ENCODE measurements at regions not wholly inside any gene's neighbourhood (a gene's known extent, or its start where the extent isn't known, plus 50 kb on each side); places are given as distances from the start of the nearest gene placed in this dataset.
"Not testable (repeated sequence)": the region's sequence is repeated elsewhere in the genome, so short reads cannot be mapped to it uniquely, and the experiment has no call there.

DNA sequence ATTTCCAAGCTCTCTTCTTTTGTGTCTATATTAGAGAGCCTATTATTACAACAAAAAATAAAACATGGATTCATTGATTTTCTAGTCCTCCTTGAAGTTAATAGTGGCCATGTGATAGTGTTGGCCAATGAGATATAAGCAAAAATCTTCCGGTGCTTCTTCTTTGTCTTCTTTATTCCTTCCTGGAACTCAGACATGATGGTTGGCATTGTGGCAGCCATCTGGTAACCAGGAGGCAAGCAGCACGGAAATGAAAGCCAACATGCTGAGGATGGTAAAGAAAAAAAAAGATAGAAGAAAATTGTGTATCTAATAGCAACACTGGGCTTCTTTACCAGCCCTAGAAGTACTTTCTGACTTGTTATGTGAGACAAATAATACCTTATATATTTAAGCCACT lies 50.8 kb upstream of the SEL1L start:
- no peak for DNase-seq

DNA sequence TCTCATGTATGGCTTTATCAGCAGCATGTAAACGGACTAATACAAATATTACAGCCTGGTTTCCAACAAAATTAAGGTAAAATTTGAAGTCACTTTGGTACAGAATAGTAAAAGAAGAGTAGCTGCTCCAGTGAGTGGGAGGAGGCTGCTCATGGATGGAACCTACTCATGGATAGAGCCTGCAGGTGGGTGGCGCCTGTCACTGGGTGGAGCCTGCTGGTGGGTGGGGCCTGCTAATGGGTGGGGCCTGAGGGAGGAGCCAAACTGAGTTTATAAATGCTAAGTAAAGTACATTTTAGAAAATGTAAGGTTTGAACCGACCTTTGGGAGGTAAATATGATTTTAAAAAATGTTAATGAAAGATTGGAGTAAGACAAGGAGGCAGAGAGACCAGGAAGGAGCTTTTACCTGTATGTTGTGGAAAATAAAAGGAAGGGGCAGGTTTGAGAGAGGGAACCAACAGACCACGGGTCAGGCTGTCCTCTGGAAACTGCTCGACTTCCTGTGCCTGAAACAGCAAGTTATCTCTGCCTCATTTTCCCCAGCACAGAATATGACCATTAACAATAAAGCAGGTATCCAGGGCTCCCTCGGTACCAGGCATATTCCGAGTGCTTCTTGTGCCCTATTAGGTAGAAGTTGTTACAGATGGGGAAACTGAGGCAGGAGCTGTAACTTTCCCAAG lies 55.9 kb upstream of the SEL1L start:
- no peak for DNase-seq

DNA sequence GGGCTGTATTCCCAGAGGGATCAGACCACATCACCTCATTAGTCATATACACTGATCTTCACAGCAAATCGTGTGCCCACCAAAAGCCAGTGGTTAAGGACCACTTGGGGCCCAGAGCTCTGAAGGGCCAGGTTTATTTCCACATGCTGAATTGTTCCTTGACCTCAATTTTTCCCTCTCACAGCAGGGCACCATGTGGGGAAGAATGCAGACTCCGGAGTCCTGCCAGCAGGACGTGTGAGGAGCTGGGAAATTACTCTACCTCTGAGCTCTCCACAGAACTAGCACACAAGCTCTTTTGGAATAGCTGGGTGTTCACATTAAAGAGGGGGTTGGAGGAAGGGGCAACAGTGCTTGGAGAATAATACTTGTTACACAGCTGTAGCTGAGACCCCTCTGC lies 57.6 kb upstream of the SEL1L start:
- no peak for DNase-seq

DNA sequence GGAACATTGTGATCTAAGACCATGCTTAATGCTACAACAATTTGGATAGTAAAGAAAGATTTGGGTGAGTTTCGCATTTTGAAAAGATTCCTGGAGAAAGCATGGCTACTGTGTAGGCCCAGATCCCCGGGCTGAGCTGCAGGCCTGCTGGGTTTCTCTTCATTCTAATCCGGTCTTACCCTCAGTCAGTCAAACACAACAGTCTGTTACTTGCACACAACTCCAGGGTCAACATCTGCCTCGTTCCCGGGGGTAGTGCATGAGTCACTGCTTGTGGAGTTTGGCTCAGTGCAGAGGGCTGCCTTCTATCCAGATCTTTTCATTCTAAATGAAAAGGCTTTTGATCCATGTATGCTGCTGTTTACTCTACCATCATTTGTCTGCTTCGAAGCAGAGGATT lies 60.4 kb upstream of the SEL1L start:
- DNase-seq = no peak

DNA sequence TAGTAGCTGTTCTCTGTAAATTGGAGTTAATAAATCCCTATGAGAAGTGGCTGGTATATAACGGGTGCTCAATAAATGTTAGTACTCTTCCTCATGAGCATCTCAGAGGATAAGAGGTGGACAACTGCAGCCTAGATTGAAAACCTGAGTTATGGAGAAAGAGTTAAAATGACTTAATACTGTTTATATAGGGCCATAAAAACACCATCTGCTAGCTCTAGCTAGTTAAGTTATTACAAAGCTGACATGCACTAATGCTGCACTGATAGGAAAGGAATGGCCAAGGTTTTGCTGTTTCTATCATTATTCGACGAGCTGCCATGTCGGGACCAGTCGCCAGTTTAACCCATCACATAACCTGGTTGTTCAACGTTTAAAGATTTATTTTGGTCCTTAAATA lies 72.0 kb upstream of the SEL1L start:
- DNase-seq = no peak

DNA sequence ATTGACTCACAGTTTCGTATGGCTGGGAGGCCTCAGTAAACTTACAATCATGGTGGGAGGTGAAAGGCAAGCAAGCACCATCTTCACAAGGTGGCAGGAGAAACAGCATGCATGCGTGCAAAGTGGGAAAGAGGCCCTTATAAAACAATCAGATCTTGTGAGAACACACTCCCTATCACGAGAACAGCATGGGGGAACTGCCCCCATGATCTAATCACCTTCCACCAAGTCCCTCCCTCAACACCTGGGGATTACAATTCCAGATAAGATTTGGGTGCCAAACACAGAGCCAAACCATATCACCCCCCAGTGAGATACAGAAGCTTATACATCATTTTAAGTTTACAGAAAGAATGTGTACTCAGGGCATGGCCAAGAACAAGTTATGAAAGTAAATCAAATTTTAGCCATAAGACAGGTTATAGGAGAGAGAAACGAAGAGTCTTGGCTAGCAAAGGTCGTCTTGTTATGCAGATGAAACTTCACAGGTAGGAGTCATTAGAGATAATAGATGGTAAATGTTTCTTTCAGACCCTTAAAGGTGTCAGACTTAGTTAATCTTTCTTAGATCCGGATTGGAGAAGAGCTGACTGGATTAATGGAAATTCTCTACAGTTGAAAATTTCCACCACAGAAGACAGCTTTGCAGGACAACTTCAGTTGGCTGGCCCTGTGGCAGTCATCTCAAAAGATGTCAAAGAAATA lies 79.8 kb upstream of the SEL1L start:
- no peak for DNase-seq

DNA sequence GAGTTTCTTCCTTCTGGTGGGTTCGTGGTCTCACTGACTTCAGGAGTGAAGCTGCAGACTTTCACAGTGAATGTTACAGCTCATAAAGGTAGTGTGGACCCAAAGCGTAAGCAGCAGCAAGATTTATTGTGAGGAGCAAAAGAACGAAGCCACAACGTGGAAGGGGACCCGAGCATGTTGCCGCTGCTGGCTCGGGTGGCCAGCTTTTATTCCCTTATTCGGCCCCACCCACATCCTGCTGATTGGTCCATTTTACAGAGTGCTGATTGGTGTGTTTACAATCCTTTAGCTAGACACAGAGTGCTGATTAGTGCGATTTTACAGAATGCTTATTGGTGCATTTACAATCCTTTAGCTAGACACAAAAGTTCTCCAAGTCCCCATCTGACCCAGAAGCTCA lies 80.6 kb upstream of the SEL1L start:
- not testable (repeated sequence) for DNase-seq

DNA sequence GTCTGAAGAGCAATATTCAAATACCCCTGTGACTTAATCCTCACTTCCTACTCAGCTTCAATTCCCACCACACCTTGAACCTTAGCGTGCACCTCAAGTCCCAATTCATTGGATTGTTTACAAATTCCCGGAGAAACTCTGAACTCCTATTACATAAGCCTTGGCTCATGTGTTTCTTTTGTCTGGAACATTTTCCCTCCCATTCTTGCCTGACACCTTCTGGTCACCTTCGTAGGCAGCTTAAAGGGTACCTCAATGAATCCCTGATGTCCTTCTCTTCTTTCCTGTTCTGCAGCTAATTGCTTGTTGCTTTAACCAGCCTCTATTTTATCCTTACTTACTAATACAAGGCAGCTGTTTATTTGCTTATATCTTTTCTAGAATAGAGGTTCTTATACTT lies 85.0 kb upstream of the SEL1L start:
- DNase-seq = no peak

DNA sequence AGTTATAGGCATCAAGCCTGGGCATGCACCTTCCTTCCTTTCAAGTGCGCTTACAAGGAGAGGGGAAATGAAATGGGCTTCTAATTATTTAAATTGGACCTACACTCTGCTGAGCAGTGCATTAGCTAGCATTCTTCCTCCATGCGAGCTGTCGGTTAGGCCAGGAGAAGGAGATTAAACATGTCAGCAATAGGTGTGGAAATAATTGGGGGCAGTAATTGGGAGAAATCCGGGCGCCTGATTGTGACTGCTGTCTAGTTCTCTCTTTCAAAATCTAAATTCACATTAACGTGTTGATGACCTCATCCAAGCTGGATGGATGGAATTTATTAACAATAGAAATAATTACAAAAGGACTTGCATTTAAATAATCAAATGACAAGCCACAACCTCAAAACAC lies 86.2 kb upstream of the SEL1L start:
- DNase-seq = no peak

DNA sequence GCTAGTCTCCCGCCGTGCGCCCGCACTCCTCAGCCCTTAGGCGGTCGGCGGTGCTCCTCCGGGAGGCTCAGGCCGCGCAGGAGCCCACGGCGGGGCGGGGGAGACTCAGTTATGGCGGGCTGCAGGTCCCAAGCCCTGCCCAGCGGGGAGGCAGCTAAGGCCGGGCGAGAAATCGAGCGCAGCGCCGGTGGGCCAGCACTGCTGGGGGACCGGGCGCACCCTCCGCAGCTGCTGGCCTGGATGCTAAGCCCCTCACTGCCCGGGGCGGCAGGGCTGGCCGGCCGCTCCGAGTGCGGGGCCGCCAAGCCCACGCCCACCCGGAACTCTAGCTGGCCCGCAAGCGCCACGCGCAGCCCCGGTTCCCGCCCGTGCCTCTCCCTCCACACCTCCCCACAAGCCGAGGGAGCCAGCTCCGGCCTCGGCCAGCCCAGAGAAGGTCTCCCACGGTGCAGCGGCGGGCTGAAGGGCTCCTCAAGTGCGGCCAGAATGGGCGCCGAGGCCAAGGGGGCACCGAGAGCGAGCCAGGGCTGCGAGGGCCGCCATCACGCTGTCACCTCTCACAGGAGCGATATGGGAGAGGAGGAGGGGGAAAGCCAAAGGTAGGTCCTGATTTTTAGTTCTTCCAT lies 90.2 kb upstream of the SEL1L start:
- not testable (repeated sequence) for DNase-seq

DNA sequence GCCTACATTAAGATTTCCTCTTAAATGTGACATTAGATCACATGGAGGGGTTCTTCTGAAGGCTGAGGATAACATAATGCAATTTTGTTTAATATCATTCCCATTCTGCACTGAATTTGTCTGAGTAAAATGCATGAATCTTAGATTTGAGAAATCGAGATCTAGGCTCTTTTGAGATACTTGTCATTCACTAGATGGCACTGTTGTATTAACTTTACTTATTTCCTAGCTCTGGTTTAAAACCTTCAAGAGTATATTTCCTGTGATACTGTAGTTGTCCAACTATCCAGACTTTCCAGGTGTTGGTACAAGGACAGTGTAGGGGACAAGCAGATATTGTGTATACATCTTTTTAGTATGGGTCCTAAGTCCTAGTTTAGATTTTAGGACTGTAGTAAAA lies 91.7 kb upstream of the SEL1L start:
- DNase-seq = no peak

DNA sequence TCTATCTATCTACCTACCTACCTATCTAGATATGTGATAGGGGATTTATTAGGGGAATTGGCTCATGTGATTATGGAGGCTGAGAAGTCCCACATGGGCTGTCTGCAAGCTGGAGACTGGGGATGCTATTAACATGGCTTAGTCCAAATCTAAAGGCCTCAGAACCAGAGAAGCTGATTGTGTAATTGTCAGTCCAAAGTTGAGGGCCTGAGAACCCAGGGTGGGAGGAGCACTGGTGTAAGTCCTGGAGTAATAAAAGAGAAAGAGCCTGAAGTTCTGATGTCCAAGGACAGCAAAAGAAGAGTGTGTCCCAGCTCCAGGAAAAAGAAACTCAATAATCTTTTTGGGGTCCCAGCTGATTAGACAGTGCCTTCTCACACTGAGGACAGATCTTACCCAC lies 98.5 kb upstream of the SEL1L start:
- DNase-seq = no peak

DNA sequence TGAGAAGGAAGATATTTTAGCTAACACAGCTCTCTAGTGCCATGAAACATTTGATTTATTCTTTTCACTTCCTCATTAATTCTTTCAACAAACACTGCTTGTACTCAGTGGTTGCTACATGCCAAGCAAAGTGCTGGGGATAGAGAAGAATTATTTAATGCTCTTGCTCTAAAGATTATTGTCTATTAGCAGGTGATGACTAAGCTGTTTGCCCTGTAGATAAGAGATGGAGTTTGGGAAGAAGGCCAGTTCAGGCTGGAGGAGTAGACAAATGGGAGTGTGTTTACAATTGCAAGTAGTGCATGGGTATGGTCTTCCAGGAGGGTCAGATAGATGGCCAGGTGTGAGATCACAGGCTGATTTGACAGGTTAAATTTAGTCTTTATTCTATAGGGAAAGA lies 99.8 kb upstream of the SEL1L start:
- no peak for DNase-seq

DNA sequence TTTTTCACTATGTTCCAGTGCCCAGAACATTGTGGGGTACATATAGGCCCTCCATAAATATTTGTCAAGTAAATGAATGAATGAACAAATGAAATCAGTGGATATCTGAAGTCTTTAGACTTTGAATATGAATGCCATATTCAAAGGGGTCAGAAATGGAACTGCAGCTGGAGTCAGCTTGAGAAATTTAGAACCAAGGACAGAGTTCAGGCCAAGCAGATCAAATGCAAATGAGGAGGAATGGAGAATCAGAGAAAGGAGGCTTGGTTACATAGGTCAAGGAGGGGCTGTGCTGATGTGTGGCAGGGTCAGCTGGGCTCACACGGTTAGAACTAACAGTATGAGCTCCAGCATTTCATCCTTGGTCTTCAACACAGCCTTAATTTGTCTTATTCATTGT lies 104.0 kb upstream of the SEL1L start:
- DNase-seq = no peak

DNA sequence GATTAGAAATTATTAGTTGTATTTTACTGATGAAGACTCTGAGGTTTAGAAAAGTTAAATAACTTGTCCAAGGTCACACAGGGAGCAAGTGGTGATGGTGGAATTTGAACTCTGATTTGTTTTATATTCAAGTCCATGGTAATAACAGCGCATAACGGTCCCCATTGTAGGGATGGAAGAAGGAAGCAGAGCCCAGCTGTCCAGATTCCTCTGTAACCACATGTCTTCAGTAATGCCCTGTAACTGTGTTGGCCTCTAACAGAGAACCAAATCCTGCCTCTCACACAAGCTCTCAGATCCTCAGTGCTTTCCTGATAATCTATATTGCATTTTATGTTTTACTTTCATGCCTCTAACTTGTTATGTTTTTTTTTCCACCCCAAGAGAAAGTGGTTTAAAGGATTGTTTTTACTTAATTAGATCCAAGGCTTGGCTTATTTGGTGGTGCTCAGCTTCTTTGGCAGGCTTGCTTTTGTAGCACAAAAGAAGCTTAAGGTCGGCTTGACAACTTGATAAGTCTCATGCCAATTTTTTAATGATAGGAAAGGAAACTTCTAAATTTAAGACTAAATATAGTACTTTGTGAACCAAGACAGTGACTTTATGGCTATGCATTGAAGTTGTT lies 105.1 kb upstream of the SEL1L start:
- DNase-seq = no peak

DNA sequence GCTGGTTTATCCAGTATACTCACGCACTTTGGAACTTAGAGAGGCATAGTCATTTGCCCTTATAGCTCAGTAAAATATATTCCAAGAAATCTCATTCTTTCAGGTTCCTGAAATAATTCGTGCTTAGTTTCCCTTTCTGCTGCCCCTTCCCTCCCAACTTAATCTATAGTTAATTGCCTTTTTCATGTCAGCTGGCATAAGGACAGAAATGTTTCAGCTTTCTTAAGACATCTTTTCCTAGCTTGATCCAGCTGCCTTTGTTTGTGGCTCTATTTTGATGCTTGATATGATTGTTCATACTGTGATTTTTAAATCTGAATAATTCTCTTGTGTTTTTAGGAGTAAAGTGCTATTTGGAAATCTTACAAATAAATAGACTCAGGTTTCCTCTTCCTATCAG lies 120.0 kb upstream of the SEL1L start:
- DNase-seq = no peak

DNA sequence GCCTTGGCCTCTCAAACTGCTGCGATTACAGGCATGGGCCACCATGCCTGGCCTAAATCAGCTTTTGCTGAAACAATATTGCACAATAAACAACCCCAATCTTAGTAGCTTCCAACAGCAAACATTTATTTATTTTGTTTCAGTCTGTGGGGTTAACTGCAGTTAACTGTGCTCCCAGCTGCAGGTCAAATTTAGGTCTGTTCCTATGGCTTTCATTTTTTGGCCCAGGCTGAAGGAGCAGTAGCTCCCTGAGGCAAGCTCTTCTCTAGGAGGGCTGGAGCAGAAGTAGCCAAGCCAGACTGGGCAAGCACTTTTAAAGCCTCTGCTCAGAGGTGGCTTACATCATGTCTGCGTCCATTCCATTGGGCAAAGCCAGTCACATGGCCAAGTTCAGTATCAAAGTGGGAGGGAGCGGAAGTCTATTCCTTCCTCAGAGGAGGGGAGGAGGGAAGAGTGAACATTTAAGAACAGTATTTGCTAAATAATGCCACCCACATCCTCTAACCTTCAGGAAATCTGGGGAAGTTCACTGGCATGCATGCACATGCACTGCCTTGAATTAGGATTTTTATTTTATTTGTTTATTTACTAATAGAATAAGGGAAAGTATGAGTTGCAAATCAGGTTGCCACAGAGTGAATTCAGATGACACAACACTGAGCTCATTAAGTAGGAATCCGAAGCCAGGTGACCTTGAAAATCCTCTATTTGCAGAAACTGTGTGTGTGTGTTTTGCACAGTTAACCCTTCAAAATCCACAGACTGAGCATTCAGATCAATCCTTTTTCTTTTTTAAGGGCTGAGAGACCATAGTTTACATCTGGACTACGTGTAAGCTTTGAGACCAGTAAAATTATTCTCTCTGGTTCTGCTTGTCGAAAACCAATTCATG lies 122.0 kb upstream of the SEL1L start:
- DNase-seq = peak; percentile 3

DNA sequence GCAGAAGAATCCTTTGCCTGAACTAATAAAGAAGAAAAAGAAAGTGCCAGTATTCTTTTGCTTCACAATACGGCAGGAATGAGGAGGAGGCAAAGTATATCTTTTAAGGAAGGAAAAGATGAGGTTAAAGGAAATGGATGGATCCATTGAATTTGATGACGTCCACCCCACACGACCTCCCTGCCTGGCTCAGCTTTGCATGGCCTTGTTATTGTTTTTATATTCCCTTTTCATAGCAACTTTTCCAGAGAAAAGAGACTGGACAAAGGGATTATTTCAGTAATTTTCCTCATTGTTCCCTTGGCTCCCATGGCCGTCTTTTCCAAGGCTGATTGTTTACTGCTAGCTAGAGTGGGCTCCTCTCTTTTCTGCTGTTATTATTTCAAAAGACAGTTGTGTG lies 123.2 kb upstream of the SEL1L start:
- no peak for DNase-seq

DNA sequence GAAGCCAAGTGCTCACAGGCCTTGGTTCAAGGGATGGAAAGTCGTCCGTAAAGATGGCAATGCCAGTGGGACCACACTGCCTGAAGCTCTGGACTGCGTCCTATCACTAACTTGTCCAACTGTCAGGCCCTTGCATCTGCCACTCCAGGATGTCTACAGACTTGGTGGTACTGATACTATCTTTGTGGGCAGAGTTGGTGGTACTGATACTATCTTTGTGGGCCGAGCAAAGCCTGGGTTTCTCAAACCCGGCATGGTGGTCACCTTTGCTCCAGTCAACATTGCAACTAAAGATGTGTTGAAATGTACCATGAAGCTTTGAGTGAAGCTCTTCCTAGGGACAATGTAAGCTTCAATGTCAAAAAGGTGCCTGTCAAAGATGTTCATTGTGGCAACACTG lies 128.4 kb upstream of the SEL1L start:
- no peak for DNase-seq

DNA sequence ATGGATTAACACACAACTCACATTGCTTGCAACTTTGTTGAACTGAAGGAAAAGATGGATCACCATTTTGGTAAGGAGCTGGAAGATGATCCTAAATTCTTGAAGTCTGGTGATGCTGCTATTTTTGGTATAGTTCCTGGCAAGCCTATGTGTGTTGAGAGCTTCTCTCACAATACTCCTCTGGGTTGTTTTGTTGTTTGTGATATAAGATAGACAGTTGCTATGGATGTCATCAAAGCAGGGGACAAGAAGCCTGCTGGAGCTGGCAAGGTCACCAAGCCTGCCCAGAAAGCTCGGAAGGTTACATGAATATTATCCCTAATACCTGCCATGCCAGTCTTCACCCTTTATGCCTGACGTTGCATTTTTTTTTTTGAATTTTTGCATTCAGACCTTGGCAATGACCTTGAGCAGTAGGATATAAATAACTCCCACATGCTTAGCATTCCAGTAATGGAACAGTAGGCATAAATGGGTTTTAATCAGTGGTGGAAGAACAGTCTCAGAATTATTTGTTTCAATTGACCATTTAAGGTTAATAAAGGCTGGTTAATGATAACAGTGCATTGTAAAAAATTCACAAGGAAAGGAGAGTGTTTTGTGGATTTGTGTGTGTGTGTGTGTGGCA lies 129.0 kb upstream of the SEL1L start:
- no peak for DNase-seq

DNA sequence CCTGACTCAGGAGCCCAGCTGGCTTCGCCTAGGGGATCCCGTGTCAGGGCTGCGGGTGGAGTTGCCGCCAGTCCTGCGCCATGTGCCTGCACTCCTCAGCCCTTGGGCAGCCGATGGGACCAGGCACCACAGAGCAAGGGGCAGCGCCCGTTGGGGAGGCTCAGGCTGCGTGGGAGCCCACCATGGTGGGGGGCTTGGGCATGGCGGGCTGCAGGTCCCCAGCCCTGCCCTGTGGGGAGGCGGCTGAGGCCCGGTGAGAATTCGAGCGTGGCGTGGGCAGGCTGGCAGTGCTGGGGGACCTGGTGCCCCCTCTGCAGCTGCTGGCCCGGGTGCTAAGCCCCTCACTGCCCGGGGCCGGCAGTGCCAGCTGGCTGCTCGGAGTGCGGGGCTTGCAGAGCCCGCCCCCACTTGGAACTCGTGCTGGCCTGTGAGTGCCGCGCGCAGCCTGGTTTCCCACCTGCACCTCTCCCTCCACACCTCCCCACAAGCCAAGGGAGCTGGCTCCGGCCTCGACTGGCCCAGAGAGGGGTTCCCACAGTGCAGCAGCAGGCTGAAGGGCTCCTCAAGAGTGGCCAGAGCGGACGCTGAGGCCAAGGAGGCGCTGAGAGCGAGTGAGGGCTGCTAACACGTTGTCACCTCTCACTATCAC lies 135.1 kb upstream of the SEL1L start:
- DNase-seq = no peak

DNA sequence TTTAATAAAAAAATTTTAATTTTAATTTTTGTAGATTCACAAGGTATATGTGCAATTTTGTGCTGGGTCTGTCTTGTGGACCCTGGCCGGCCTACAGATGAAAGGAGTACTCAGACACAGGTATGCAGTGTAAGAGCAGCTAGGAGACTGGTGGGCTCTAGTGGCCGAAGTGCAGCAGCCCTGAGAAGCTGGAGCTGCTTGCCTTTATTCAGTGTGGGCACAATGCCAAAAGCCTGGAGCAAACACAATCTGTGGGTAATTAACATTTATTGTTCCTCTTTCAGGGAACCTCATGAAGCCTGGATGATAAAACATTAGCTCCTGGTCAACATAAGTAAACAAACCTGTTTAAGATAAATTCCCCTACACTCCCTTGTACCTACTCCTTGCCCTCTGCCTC lies 135.7 kb upstream of the SEL1L start:
- DNase-seq = no peak
